Endothelial cell of umbilical vein (primary cell): ENCODE measurements at regions not wholly inside any gene's neighbourhood (a gene's known extent, or its start where the extent isn't known, plus 50 kb on each side); places are given as distances from the start of the nearest gene placed in this dataset.

Experiments
- BruUV-seq: library from RNA; stranded (reverse); fragments of 400-500 nt; replicated peaks from 2 replicates; lab custom pipeline; 2021; lab: Mats Ljungman, UMichigan
- CTCF ChIA-PET: fragments of 300-600, 350-600 bp; sonication (Branson Sonifier 250); formaldehyde crosslinking; loops from one replicate; lab custom pipeline; 2021; ENCODE audit warnings: antibody characterized with exemption, inconsistent platforms; lab: Charles Lee
- POLR2A ChIA-PET: fragments of 300-600, 350-600 bp; sonication (Branson Sonifier 250); formaldehyde crosslinking; loops from one replicate; lab custom pipeline; 2021; ENCODE audit warnings: antibody characterized with exemption, inconsistent platforms; lab: Charles Lee
- DNase-seq: peaks from one replicate; pipeline ENCODE4 v3.0.0-alpha.2; 2011; ENCODE audit warnings: low read depth, low spot score
- FAIRE-seq: peaks from 2 replicates; lab custom pipeline; 2011; peaks lifted over from hg19 to GRCh38; lab: Jason Lieb, UNC
- H2AFZ ChIP-seq: 2 replicates; pipeline ENCODE4 v1.6.0; 2012; ENCODE audit warnings: low read depth, low read length, control low read depth, inconsistent platforms
- H3K27ac ChIP-seq: 2 replicates; pipeline ENCODE4 v1.5.1; 2011; ENCODE audit warnings: low read depth, mild to moderate bottlenecking, control low read depth, low read length, moderate library complexity; ENCODE audit not compliant: insufficient read depth
- H3K27me3 ChIP-seq, 2 experiments: 2 replicates each; pipeline versions ENCODE4 v1.6.0 to v1.6.1; 2011; ENCODE audit warnings: low read length in 2 of 2, mixed read lengths in 1 of 2; ENCODE audit not compliant: control insufficient read depth in 2 of 2, insufficient read depth in 2 of 2
- H3K36me3 ChIP-seq, 2 experiments: 2 replicates in 1 of 2; 3 replicates in 1 of 2; pipeline ENCODE4 v1.5.1; 2011; ENCODE audit warnings: low read length in 2 of 2, mild to moderate bottlenecking in 1 of 2, moderate library complexity in 1 of 2; ENCODE audit not compliant: control insufficient read depth in 2 of 2, insufficient read depth in 2 of 2; ENCODE audit errors: extremely low read depth in 1 of 2
- H3K4me1 ChIP-seq: 3 replicates; pipeline ENCODE4 v1.5.1; 2011; ENCODE audit warnings: mild to moderate bottlenecking, low read length; ENCODE audit not compliant: control insufficient read depth, insufficient read depth; ENCODE audit errors: extremely low read depth
- H3K4me2 ChIP-seq: 2 replicates; pipeline ENCODE4 v1.6.1; 2011; ENCODE audit warnings: low read length, control low read depth, mixed read lengths; ENCODE audit not compliant: insufficient read depth
- H3K4me3 ChIP-seq, 3 experiments: fragments of 200-600 bp in 1 of 3; sonication (generic), shearing (Covaris generic) in 1 of 3; replicated peaks in 1 of 3; 2 replicates each; pipeline ENCODE4 v1.5.1; 2011 to 2016; ENCODE audit warnings: control low read depth in 3 of 3, low read length in 3 of 3, mild to moderate bottlenecking in 2 of 3, inconsistent platforms in 1 of 3, low read depth in 1 of 3, moderate library complexity in 1 of 3; ENCODE audit not compliant: insufficient read depth in 1 of 3
- H3K79me2 ChIP-seq: 2 replicates; pipeline ENCODE4 v1.6.0; 2012; ENCODE audit warnings: low read length, inconsistent platforms; ENCODE audit not compliant: control insufficient read depth, insufficient read depth
- H3K9ac ChIP-seq: replicated peaks from 2 replicates; pipeline ENCODE3; 2011; ENCODE audit warnings: low read length, control low read depth; ENCODE audit not compliant: insufficient read depth; ENCODE audit errors: extremely low read depth
- H3K9me1 ChIP-seq: replicated peaks from 3 replicates; pipeline ENCODE4 v1.6.0; 2011; ENCODE audit warnings: mild to moderate bottlenecking, low read length; ENCODE audit not compliant: control insufficient read depth, insufficient read depth; ENCODE audit errors: extremely low read depth
- H3K9me3 ChIP-seq: replicated peaks from 2 replicates; pipeline ENCODE4 v1.5.1; 2012; ENCODE audit warnings: low read length, inconsistent platforms; ENCODE audit not compliant: control insufficient read depth, insufficient read depth
- H4K20me1 ChIP-seq: replicated peaks from 2 replicates; pipeline ENCODE3; 2011; ENCODE audit warnings: mild to moderate bottlenecking, low read length; ENCODE audit not compliant: control insufficient read depth, insufficient read depth; ENCODE audit errors: extremely low read depth
- CTCF ChIP-seq, 2 donors: IDR thresholded peaks; 1 replicate in 1 of 2; 2 replicates in 1 of 2; pipeline ENCODE4 v1.5.1; 2011; ENCODE audit warnings: low read length in 2 of 2, mild to moderate bottlenecking in 2 of 2, moderate library complexity in 2 of 2, control low read depth in 1 of 2, inconsistent platforms in 1 of 2, low read depth in 1 of 2; ENCODE audit not compliant: insufficient read depth in 1 of 2; ENCODE audit errors: extremely low read depth in 1 of 2
- EZH2 ChIP-seq: IDR thresholded peaks from 2 replicates; pipeline ENCODE4 v1.6.1; 2012; ENCODE audit warnings: borderline replicate concordance, low read depth, mild to moderate bottlenecking, moderate library complexity, low read length, inconsistent platforms; ENCODE audit not compliant: severe bottlenecking
- FOS ChIP-seq: IDR thresholded peaks from 2 replicates; pipeline ENCODE4 v1.6.1; 2011; ENCODE audit warnings: mild to moderate bottlenecking, low read length, moderate library complexity, borderline replicate concordance; ENCODE audit not compliant: insufficient read depth
- GATA2 ChIP-seq: IDR thresholded peaks from 2 replicates; pipeline ENCODE4 v1.7.0; 2011; ENCODE audit warnings: low read depth, mild to moderate bottlenecking, moderate library complexity, mixed read lengths, low read length; ENCODE audit not compliant: insufficient read length, insufficient read depth
- JUN ChIP-seq: IDR thresholded peaks from 2 replicates; pipeline ENCODE4 v1.6.1; 2011; ENCODE audit warnings: borderline replicate concordance, low read depth; ENCODE audit not compliant: insufficient read length, insufficient read depth
- MAX ChIP-seq: IDR thresholded peaks from 2 replicates; pipeline ENCODE4 v1.6.1; 2011; ENCODE audit not compliant: insufficient read depth, insufficient read length
- MYC ChIP-seq: IDR thresholded peaks from one replicate; pipeline ENCODE4 v1.6.1; 2011; ENCODE audit warnings: mild to moderate bottlenecking, low read depth, low read length
- POLR2A ChIP-seq: IDR thresholded peaks from 2 replicates; pipeline ENCODE4 v1.6.1; 2012; ENCODE audit warnings: low read depth, mild to moderate bottlenecking, control low read depth, low read length
- POLR2AphosphoS5 ChIP-seq: IDR thresholded peaks from 2 replicates; pipeline ENCODE4 v1.6.1; 2012; ENCODE audit warnings: low read depth, mild to moderate bottlenecking, control low read depth, low read length, moderate library complexity; ENCODE audit not compliant: insufficient read depth
- dilution Hi-C: fragments of 300-500 bp; cut with MboI; formaldehyde crosslinking; loops from one replicate; pipeline ENCODE4 v1.15.0; 2019; ENCODE audit warnings: low sequenced_read_pairs; ENCODE audit not compliant: extremely low pct_ligation_motif_present
- intact Hi-C: fragments of 100-400 bp; cut with micrococcal nuclease; formaldehyde crosslinking; loops from one replicate; pipeline ENCODE4 v1.10.0; 2022

- dilution Hi-C loops (no loop called here), intact Hi-C loops (no loop called here)
- TF ChIP-seq EZH2 = no peak
- no peak for TF ChIP-seq MAX
- TF ChIP-seq CTCF (IDR thresholded peaks at IDR 0.05; ENCODE audit: extremely low read depth in 1 of 2, insufficient read depth in 1 of 2, low read depth in 1 of 2, low read length in 2 of 2) = no peak
- no peak for TF ChIP-seq MYC
- TF ChIP-seq FOS = no peak
- TF ChIP-seq POLR2A = no peak
Measured at GRCh38 chr2:34828481-34828880, 1229.4 kb upstream of the FAM98A start.

GRCh38 chr2:34827398-34827797, 1228.3 kb upstream of the FAM98A start:
- CTCF ChIA-PET = no interaction called here
- POLR2A ChIA-PET = no interaction called here
- Histone ChIP-seq H3K4me3 (no peak overlapping the region), H3K4me1 (no peaks in the 10 kb centered on the region), H3K79me2 (no peaks in the 10 kb centered on the region), H3K27ac (no peak overlapping the region), H3K4me2 (no peak overlapping the region), H4K20me1 (no peaks in the 10 kb centered on the region), H3K27me3 (no peaks in the 10 kb centered on the region), H3K9me3 (peaks cover 2% of the 10 kb centered on the region), H2AFZ (no peak overlapping the region), H3K36me3 (no peaks in the 10 kb centered on the region), H3K9me1 (no peaks in the 10 kb centered on the region), H3K9ac (no peak overlapping the region)
- no peak for FAIRE-seq
- TF ChIP-seq POLR2A = no peak
- TF ChIP-seq POLR2AphosphoS5 = no peak
- no peak for TF ChIP-seq CTCF (IDR thresholded peaks at IDR 0.05; ENCODE audit: extremely low read depth in 1 of 2, insufficient read depth in 1 of 2, low read depth in 1 of 2, low read length in 2 of 2)
- no peak for TF ChIP-seq EZH2
- no peak for TF ChIP-seq GATA2
- no peak for TF ChIP-seq MYC
- no peak for TF ChIP-seq FOS
- no peak for TF ChIP-seq JUN
- TF ChIP-seq MAX = no peak
- BruUV-seq = no TSS peak
- dilution Hi-C loops (no loop called here), intact Hi-C loops (no loop called here)
- no peak for DNase-seq

More at GRCh38 chr2:34828481-34828880, 1229.4 kb upstream of the FAM98A start:
- Histone ChIP-seq H3K27me3 (no peaks in the 10 kb centered on the region), H3K9me1 (no peaks in the 10 kb centered on the region), H3K79me2 (no peaks in the 10 kb centered on the region), H3K36me3 (no peaks in the 10 kb centered on the region), H2AFZ (no peak overlapping the region), H3K9ac (no peak overlapping the region), H3K9me3 (peaks cover 2% of the 10 kb centered on the region), H3K4me3 (no peak overlapping the region), H3K4me1 (no peaks in the 10 kb centered on the region), H3K27ac (no peak overlapping the region), H4K20me1 (no peaks in the 10 kb centered on the region), H3K4me2 (no peak overlapping the region)
- DNase-seq (no peak), FAIRE-seq (no peak)
- ChIA-PET CTCF (no interaction called here), POLR2A (no interaction called here)
- no TSS peak for BruUV-seq
